Common myeloid progenitor, CD34-positive (primary cell): ENCODE measurements at regions not wholly inside any gene's neighbourhood (a gene's known extent, or its start where the extent isn't known, plus 50 kb on each side); places are given as distances from the start of the nearest gene placed in this dataset.

ENCODE experiments used
- CTCF ChIA-PET: fragments of 350-600 bp; sonication (Branson Sonifier 250); formaldehyde crosslinking; loops from one replicate; lab custom pipeline; 2021; ENCODE audit warnings: antibody characterized with exemption; lab: Charles Lee
- POLR2A ChIA-PET: fragments of 350-600 bp; sonication (Branson Sonifier 250); formaldehyde crosslinking; loops from one replicate; lab custom pipeline; 2021; ENCODE audit warnings: antibody characterized with exemption; lab: Charles Lee
- DNase-seq, 3 donors: peaks; one replicate each; pipeline versions ENCODE4 v3.0.0 to v3.0.0-alpha.2; 2013
- H3K27ac ChIP-seq, 2 experiments: 1 replicate in 1 of 2; 2 replicates in 1 of 2; pipeline ENCODE4 v1.7.0; 2013; ENCODE audit warnings: inconsistent platforms in 2 of 2, low read length in 2 of 2, mild to moderate bottlenecking in 2 of 2, low read depth in 1 of 2, moderate library complexity in 1 of 2; ENCODE audit not compliant: severe bottlenecking in 2 of 2, insufficient read depth in 1 of 2, poor library complexity in 1 of 2
- H3K27me3 ChIP-seq, 5 experiments: replicated peaks in 2 of 5; 1 replicate in 3 of 5; 2 replicates in 2 of 5; pipeline versions ENCODE4 v1.6.1 to v1.7.0; 2013; ENCODE audit warnings: low read length in 4 of 5, mild to moderate bottlenecking in 2 of 5, moderate library complexity in 2 of 5, inconsistent platforms in 1 of 5; ENCODE audit not compliant: insufficient read depth in 5 of 5, control insufficient read depth in 4 of 5
- H3K36me3 ChIP-seq, 4 experiments: 1 replicate in 2 of 4; 2 replicates in 2 of 4; pipeline versions ENCODE4 v1.6.1 to v1.7.0; 2013; ENCODE audit warnings: low read length in 3 of 4, control low read depth in 1 of 4, mild to moderate bottlenecking in 1 of 4; ENCODE audit not compliant: control insufficient read depth in 4 of 4, insufficient read depth in 4 of 4
- H3K4me1 ChIP-seq, 4 experiments: 1 replicate in 3 of 4; 2 replicates in 1 of 4; pipeline versions ENCODE4 v1.6.1 to v1.7.1; 2013; ENCODE audit warnings: low read length in 3 of 4, mild to moderate bottlenecking in 3 of 4, control low read depth in 1 of 4, inconsistent platforms in 1 of 4, moderate library complexity in 1 of 4; ENCODE audit not compliant: control insufficient read depth in 4 of 4, insufficient read depth in 4 of 4; ENCODE audit errors: control extremely low read depth in 1 of 4
- H3K4me3 ChIP-seq, 7 experiments: 1 replicate in 4 of 7; 2 replicates in 3 of 7; pipeline versions ENCODE4 v1.5.1 to v1.7.0; 2013; ENCODE audit warnings: mild to moderate bottlenecking in 7 of 7, low read length in 6 of 7, moderate library complexity in 6 of 7, inconsistent platforms in 2 of 7, low read depth in 2 of 7, control low read depth in 1 of 7; ENCODE audit not compliant: insufficient read depth in 4 of 7, control insufficient read depth in 1 of 7; ENCODE audit errors: extremely low read depth in 1 of 7
- H3K9me3 ChIP-seq, 5 experiments: 1 replicate in 4 of 5; 2 replicates in 1 of 5; pipeline versions ENCODE4 v1.6.1 to v1.7.1; 2013; ENCODE audit warnings: low read length in 4 of 5, mild to moderate bottlenecking in 2 of 5, inconsistent platforms in 1 of 5, low read depth in 1 of 5, moderate library complexity in 1 of 5; ENCODE audit not compliant: control insufficient read depth in 4 of 5, insufficient read depth in 2 of 5; ENCODE audit errors: control extremely low read depth in 1 of 5
- WGBS: methylation state at CpG from one replicate; pipeline ENCODE4 v1.1.5; 2013; ENCODE audit not compliant: insufficient coverage; 5-methylcytosine and 5-hydroxymethylcytosine counted together

DNA sequence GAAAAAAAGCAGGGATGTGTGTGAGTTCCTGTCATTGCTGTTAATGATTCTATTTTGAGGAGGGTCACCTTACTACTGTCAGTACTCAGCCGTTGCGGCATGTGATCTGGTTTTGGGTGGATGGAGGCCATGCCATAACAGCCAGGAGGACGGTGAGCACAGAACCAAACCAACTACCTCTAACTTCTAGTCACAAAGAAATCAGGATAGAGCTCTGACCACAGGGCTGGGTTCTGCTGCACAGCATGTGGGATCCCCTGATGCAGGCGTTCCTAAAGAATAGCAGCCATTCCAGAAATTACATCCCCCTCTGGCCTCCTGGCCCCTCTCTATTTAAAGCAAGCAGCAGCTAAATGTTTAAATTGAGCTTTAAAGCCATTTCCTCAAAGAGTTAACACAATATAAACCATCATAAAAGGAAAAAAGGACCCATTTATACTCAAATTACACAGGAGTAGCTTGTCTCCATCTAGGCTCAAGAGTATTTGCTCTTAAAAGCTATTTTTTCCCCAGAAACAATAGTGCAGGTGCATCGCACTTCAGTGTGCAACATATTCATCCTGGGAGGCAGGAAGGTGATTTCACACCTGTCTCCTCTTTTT is 786.4 kb downstream of the RNF144A start:
- DNase-seq, result no peak
- ChIA-PET POLR2A (no interaction called here), CTCF (interaction anchor here (0.8 kb wide), 1 partner anchor 10 kb away, joined by 3 read pairs; no protein-coding TSS in a partner anchor)
- Histone ChIP-seq H3K36me3 (no peaks in the 10 kb centered on the region), H3K4me1 (peaks cover 0 to 3% (median 0%) of the 10 kb centered on the region in 4 experiments), H3K9me3 (no peaks in the 10 kb centered on the region), H3K27me3 (no peaks in the 10 kb centered on the region), H3K4me3 (no peak overlapping the region), H3K27ac (no peak overlapping the region)
- 96% methylated on average over 3 of the region's 5 CpGs for WGBS

DNA sequence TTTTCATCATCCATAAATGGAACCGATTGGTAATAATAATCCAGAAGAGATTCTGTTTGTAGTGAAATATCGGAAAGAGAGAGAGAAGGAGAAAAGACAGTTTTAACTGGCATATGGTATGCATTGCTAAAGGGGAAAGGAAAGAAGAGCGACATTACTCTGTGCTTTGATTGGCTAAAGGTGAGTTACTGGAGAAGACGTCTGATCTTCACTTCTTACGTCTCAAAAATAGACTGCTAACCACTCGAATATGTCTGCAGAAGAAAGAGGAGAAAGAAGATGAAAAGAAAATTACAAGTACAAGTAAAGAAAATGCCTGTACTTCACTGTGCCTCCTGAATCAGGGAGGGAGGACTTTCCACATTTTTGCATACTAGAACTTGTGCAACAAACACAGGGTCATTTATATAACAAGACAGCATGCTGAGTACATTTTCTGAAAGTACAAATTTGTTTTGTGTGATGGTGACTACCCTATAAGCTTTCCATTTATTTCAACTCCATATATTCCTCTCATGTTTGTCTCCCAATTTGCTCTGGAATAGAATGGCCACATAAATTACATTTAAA is 787.2 kb downstream of the RNF144A start:
- no peaks in the 10 kb centered on the region for H3K36me3 ChIP-seq

DNA sequence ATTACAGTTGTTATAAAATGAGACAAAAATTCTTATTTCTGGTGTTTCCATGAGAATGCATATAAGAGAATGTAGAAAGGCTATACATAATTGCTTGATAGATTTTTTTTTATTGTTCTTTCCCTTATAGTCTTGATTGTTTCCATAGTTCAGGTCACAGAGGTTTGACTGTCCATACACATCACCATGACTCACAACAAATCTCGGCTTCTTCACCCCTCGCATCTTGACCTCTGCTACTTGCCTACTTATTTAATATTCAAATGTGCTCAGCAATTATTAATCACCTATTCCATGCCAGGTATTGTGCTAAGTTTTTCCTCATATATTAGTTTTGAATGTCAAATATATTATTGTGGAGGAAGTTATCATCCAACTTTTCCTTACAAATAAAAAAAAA is 789.6 kb downstream of the RNF144A start:
- WGBS, result 100% methylated on average over 1 of the region's 2 CpGs
- no peak for DNase-seq
- ChIA-PET CTCF (no interaction called here), POLR2A (interaction anchor here (0.6 kb wide), 1 partner anchor 837 kb away, joined by 5 read pairs; no protein-coding TSS in a partner anchor)
- H3K27me3 ChIP-seq, result no peaks in the 10 kb centered on the region
- no peak overlapping the region for H3K27ac ChIP-seq
- no peaks in the 10 kb centered on the region for H3K9me3 ChIP-seq
- peaks cover 0 to 3% (median 0%) of the 10 kb centered on the region in 4 experiments for H3K4me1 ChIP-seq
- no peak overlapping the region for H3K4me3 ChIP-seq
- H3K36me3 ChIP-seq, result no peaks in the 10 kb centered on the region

More for the DNA sequence above, 787.2 kb downstream of the RNF144A start:
- 95% methylated on average over 4 of the region's 6 CpGs for WGBS
- Histone ChIP-seq H3K27me3 (no peaks in the 10 kb centered on the region), H3K4me1 (peaks cover 0 to 3% (median 0%) of the 10 kb centered on the region in 4 experiments), H3K27ac (no peak overlapping the region), H3K9me3 (no peaks in the 10 kb centered on the region), H3K4me3 (no peak overlapping the region)
- no peak for DNase-seq
- ChIA-PET POLR2A (no interaction called here), CTCF (interaction anchor here (0.8 kb wide), 1 partner anchor 11 kb away, joined by 3 read pairs; no protein-coding TSS in a partner anchor)

DNA sequence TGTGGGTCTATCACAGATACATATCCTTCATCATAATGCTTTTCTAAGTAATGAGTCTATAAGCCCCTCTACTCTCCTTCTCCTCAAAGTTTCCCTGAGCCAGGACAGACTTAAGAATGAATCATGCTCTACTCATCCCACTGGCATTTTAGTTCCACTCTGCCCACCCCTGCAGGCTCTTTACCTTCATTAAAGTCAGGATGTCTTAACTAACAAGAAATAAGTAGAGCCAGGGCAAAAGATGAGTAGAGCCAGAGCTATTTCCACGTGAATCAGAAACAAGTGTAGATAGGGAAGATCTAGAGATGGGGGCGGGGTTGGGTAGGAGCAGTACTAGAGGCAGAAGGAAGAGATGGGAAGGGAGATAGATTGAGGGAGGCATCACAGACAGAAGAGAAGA is 790.5 kb downstream of the RNF144A start:
- H3K27ac ChIP-seq, result no peak overlapping the region

DNA sequence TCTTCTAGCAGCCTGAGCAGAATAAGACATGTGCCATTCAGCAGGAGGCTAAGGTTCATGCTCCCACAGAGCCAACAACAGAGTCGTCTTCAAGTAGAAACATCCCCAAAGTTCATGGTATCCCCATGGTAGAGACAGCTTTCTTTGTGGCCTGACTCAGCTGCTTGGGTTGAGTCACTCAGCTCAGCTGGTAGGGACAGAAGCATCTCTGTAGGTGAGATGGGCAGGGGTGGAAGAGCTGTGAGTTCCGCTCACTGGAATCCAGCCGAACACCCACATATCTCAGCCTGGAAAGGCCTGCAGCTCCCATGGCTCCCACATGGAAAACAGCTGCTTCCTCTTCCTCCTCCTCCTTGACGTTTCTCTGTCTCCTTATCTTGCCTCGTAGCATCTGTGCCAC is 792.7 kb downstream of the RNF144A start:
- no peaks in the 10 kb centered on the region for H3K4me1 ChIP-seq
- no peak for DNase-seq
- H3K27ac ChIP-seq, result no peak overlapping the region
- 71% methylated on average over 5 of the region's 5 CpGs for WGBS
- no peaks in the 10 kb centered on the region for H3K27me3 ChIP-seq
- no peak overlapping the region for H3K4me3 ChIP-seq
- no peaks in the 10 kb centered on the region for H3K9me3 ChIP-seq
- H3K36me3 ChIP-seq, result no peaks in the 10 kb centered on the region
- ChIA-PET CTCF (no interaction called here), POLR2A (no interaction called here)

More for the DNA sequence above, 790.5 kb downstream of the RNF144A start:
- Histone ChIP-seq H3K9me3 (no peaks in the 10 kb centered on the region), H3K4me3 (no peak overlapping the region), H3K4me1 (peaks cover 0 to 2% (median 0%) of the 10 kb centered on the region in 4 experiments), H3K36me3 (no peaks in the 10 kb centered on the region), H3K27me3 (no peaks in the 10 kb centered on the region)
- ChIA-PET POLR2A (no interaction called here), CTCF (no interaction called here)
- WGBS, result 95% methylated on average over 2 of the region's 2 CpGs
- no peak for DNase-seq

DNA sequence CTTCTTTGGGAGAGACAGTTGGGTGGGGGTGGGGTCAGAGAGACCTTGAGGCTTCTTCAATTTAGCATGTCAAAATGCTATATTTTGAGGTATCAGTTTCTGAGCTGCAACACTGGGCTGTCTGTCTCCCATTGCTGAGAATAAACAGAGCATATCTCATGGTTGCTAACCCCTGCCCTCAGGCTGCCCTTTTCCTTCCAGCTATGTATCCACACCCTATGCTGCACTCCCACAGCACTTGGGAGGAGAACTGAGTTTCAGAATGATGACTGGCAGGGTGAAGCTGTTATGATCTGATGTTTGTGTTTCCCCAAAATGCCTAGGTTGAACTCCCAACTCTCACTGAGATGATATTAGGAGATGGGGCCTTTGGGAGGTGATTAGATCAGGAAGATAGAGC is 794.0 kb downstream of the RNF144A start:
- Histone ChIP-seq H3K27ac (no peak overlapping the region), H3K4me3 (no peak overlapping the region), H3K27me3 (no peaks in the 10 kb centered on the region), H3K36me3 (no peaks in the 10 kb centered on the region), H3K4me1 (no peaks in the 10 kb centered on the region), H3K9me3 (no peaks in the 10 kb centered on the region)
- DNase-seq, result no peak
- CTCF ChIA-PET, result no interaction called here
- POLR2A ChIA-PET, result no interaction called here

DNA sequence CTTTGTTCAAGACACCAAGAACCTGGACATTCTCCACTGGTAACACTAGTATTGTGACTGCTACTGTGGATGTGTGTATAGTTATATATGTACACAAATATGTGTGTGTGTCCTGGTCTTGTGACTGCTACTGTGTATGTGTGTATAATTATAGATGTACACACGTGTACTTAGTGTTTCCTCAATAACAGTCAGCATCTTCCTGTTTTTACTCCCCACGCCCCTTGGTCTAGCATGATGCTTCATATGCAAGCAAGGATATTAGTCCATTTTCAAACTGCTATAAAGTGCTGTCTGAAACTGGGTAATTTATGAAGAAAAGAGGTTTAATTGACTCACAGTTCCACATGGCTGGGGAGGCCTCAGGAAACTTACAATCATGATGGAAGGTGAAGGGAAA is 802.7 kb downstream of the RNF144A start:
- no CpG with 5 or more reads among the region's 2 CpGs for WGBS
- ChIA-PET POLR2A (no interaction called here), CTCF (no interaction called here)
- no peaks in the 10 kb centered on the region for H3K9me3 ChIP-seq
- H3K27ac ChIP-seq, result no peak overlapping the region
- no peaks in the 10 kb centered on the region for H3K27me3 ChIP-seq
- H3K36me3 ChIP-seq, result no peaks in the 10 kb centered on the region
- H3K4me1 ChIP-seq, result peaks cover 0 to 5% (median 0%) of the 10 kb centered on the region in 4 experiments
- no peak overlapping the region for H3K4me3 ChIP-seq
- DNase-seq, result peak in 2 of 3 donors; percentile 18 to 28
